Uterus (tissue), 3 donors: ENCODE measurements at regions not wholly inside any gene's neighbourhood (a gene's known extent, or its start where the extent isn't known, plus 50 kb on each side); places are given as distances from the start of the nearest gene placed in this dataset.

Experiments
- DNase-seq, 2 donors: peaks; one replicate each; pipeline ENCODE4 v3.0.0-alpha.2; 2019 to 2020
- H3K27ac ChIP-seq, 2 donors: fragments of 200-600 bp; sonication (generic); 1 replicate in 1 of 2; 2 replicates in 1 of 2; pipeline ENCODE4 v1.5.1; 2016 to 2018
- H3K27me3 ChIP-seq, 2 donors: fragments of 200-600 bp; sonication (generic); one replicate each; pipeline ENCODE4 v1.5.1; 2018 to 2019; ENCODE audit warnings: control low read depth in 1 of 2
- H3K36me3 ChIP-seq, 2 donors: fragments of 200-600 bp; sonication (generic); one replicate each; pipeline ENCODE4 v1.5.1; 2019; ENCODE audit warnings: control low read depth in 1 of 2
- H3K4me1 ChIP-seq, 2 donors: fragments of 200-600 bp; sonication (generic); one replicate each; pipeline ENCODE4 v1.5.1; 2018 to 2019; ENCODE audit warnings: control low read depth in 1 of 2
- H3K4me3 ChIP-seq, 2 donors: fragments of 200-600 bp; sonication (generic); 1 replicate in 1 of 2; 2 replicates in 1 of 2; pipeline ENCODE4 v1.5.1; 2018 to 2019; ENCODE audit warnings: mild to moderate bottlenecking in 1 of 2
- H3K9me3 ChIP-seq, 2 donors: fragments of 200-600 bp; sonication (generic); one replicate each; pipeline ENCODE4 v1.5.1; 2019; ENCODE audit warnings: control low read depth in 1 of 2
- CTCF ChIP-seq, 4 experiments: fragments of 200-600 bp in 2 of 4; fragments of 450-650 bp in 2 of 4; sonication (generic) in 2 of 4; IDR thresholded peaks; one replicate each; pipeline ENCODE4 v1.5.1; 2016 to 2019; ENCODE audit warnings: antibody characterized with exemption in 4 of 4, mild to moderate bottlenecking in 2 of 4, moderate library complexity in 1 of 4
- POLR2A ChIP-seq, 2 donors: fragments of 450-650 bp; IDR thresholded peaks; one replicate each; pipeline ENCODE4 v1.6.1; 2016; ENCODE audit warnings: antibody characterized with exemption in 2 of 2, mild to moderate bottlenecking in 1 of 2, moderate library complexity in 1 of 2
- intact Hi-C: fragments of 100-400 bp; cut with DNase I; formaldehyde crosslinking; loops from one replicate; pipeline ENCODE4 v1.15.1; 2023; ENCODE audit warnings: low total_unique reads
- donor health status: DM: yes; HTN: yes; CAD: no.

- no peak overlapping the region for H3K4me3 ChIP-seq
- no peak for DNase-seq
- no peaks in the 10 kb centered on the region for H3K36me3 ChIP-seq
- H3K9me3 ChIP-seq = no peaks in the 10 kb centered on the region
- H3K4me1 ChIP-seq = no peaks in the 10 kb centered on the region
- TF ChIP-seq CTCF (IDR thresholded peaks at IDR 0.05) (no peak), POLR2A (IDR thresholded peaks at IDR 0.05) (no peak)
- H3K27me3 ChIP-seq = no peaks in the 10 kb centered on the region
- H3K27ac ChIP-seq = no peak overlapping the region
- intact Hi-C loops = no loop called here
Observed at GRCh38 chr6:104227508-104227907, 632.2 kb downstream of the HACE1 start.

DNA sequence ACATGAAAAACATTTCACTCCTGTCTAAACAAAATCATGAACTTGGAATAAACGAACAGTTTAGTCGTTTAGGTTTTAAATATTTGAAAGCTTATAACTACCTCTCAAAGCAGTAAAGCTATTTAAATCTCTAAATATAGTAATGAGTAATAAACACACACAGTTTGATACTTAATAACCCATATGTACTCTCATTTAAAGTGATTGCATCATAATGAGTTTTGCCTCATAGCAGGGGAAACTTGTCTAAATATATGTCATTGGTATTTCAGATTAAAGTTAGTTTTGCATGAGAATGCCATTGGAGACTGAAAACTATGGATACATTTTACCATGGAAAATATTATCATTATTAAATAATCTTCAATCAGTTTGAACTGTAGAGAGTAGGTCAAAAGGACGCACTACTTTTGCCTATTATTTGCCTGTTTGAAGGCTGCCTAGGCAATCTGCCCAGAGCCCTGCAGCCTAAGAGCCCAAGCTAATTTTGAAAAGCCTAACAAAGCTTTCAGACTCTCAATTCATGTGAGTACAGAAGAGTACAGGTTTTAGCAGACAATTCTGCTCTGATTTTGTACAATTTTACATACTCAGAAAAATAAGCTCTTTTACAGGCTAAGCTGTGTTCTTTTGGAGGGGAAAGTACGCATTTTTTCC is 632.8 kb downstream of the HACE1 start:
- no peaks in the 10 kb centered on the region for H3K27me3 ChIP-seq
- intact Hi-C loops = no loop called here
- no peak for DNase-seq
- H3K36me3 ChIP-seq = no peaks in the 10 kb centered on the region
- TF ChIP-seq CTCF (IDR thresholded peaks at IDR 0.05) (no peak), POLR2A (IDR thresholded peaks at IDR 0.05) (no peak)
- H3K27ac ChIP-seq = no peak overlapping the region
- no peak overlapping the region for H3K4me3 ChIP-seq
- H3K4me1 ChIP-seq = no peaks in the 10 kb centered on the region
- no peaks in the 10 kb centered on the region for H3K9me3 ChIP-seq

- Histone ChIP-seq H3K4me1 (no peaks in the 10 kb centered on the region), H3K27ac (no peak overlapping the region), H3K9me3 (no peaks in the 10 kb centered on the region), H3K36me3 (no peaks in the 10 kb centered on the region), H3K27me3 (no peaks in the 10 kb centered on the region), H3K4me3 (no peak overlapping the region)
- TF ChIP-seq CTCF (IDR thresholded peaks at IDR 0.05) (no peak), POLR2A (IDR thresholded peaks at IDR 0.05) (no peak)
- intact Hi-C loops = no loop called here
- no peak for DNase-seq
Observed at GRCh38 chr6:104218116-104218515, 641.6 kb downstream of the HACE1 start.

- H3K9me3 ChIP-seq = no peaks in the 10 kb centered on the region
- no peak for TF ChIP-seq CTCF (IDR thresholded peaks at IDR 0.05)
- H3K36me3 ChIP-seq = no peaks in the 10 kb centered on the region
- no peaks in the 10 kb centered on the region for H3K4me1 ChIP-seq
- intact Hi-C loops = no loop called here
- H3K4me3 ChIP-seq = no peak overlapping the region
- DNase-seq = no peak
- H3K27me3 ChIP-seq = no peaks in the 10 kb centered on the region
- no peak overlapping the region for H3K27ac ChIP-seq
Observed at GRCh38 chr6:104214901-104215300, 644.8 kb downstream of the HACE1 start.

DNA sequence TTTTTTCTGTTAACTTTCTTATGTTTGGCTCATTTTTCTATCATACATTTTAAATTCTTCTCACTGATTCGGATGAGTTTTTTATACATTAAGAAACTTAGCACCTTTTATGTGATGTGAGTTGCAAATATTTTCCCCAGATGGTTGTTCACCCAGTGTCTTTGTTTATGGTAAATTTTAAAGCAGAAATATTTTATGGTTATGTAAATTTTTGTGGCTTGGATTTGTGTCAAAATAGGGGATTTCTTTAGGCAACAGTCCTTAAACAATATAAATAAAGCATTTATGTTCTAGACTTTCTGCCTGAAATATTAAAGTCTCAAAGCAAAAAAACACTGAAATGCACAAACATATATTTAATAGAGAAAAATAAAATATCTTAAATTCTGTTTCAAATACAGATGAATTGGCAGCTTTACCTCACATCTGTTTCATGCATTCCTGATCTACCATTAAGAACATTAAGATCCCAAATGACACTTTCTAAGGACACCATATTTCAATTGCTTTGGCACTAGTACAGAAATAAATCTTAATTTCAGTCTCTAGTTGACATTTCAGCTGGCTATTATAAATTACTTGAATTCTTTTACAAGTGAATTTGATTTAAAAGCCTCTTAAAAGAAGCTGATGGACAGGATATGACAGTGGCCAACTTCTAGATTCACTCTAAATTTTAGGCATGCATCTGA is 646.6 kb downstream of the HACE1 start:
- no peaks in the 10 kb centered on the region for H3K36me3 ChIP-seq
- no peak for TF ChIP-seq CTCF (IDR thresholded peaks at IDR 0.05)
- DNase-seq = no peak
- intact Hi-C loops = no loop called here
- H3K4me1 ChIP-seq = no peaks in the 10 kb centered on the region
- no peaks in the 10 kb centered on the region for H3K27me3 ChIP-seq
- H3K4me3 ChIP-seq = no peak overlapping the region
- H3K9me3 ChIP-seq = no peaks in the 10 kb centered on the region
- no peak overlapping the region for H3K27ac ChIP-seq
